HG03439 (cell line): ENCODE measurements at regions not wholly inside any gene's neighbourhood (a gene's known extent, or its start where the extent isn't known, plus 50 kb on each side); places are given as distances from the start of the nearest gene placed in this dataset.

Experiments
- ATAC-seq: cut with Tn5 transposase; IDR thresholded peaks from one replicate; pipeline ENCODE4 v1.9.1; 2021; ENCODE audit warnings: mild to moderate bottlenecking, moderate library complexity; ENCODE audit not compliant: unreplicated experiment

DNA sequence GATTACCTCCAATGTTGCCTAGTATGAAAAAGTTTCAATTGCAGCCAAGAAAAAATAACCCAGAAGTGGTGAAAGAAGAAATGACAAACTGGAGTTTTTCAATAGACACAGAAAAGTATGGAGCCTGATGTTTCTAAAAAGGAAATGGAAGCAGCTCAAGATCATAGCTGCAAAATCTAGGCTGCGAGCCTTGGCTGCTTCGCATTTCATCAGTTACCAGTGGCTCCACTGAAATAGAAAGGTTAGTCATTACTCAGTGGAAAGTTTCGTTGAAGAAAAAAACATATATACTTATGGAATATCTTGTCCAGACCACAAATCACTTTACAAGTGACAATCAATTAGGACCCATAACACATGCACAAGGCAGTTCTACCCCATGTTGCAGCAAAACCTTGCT is 206.8 kb upstream of the SOX9 start:
- ATAC-seq = no peak

DNA sequence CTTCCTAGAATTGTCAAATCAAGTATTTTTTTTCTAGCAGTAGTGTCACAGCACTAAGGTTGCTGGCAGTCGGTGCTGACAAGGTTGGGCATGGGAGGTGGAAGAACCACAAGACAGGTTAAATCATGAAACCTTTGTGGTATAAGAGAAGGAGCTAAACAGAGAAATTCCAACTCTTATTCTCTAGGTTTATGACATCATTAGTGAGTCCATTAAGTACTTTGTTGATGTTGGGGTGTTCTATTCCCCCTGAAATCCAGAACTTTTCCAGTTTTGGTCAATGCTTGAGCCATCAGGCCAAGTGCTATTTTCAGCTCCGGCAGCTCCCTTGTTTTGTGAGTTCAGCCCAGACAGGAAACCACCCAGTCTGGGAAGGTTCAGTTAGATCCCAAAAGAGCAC is 206.0 kb upstream of the SOX9 start:
- ATAC-seq = no peak

DNA sequence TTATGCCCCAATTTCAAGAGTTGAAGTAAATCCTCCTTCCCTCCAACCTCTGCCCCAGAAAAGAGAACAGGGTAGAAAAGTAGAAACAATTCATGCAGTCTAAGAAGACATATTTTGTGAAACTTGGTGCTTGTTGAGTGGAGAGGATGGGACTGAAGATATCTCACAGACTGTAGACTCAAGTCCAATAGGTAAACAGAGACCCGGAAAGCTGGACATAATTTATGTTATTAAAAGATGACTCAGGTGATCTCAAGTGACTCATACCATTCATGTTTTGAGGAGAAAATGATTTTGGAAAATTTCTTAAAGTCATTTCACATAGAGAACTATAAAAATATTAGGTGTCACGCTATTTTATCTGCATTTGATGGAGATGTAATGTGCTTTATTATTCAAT is 203.1 kb upstream of the SOX9 start:
- ATAC-seq = no peak

DNA sequence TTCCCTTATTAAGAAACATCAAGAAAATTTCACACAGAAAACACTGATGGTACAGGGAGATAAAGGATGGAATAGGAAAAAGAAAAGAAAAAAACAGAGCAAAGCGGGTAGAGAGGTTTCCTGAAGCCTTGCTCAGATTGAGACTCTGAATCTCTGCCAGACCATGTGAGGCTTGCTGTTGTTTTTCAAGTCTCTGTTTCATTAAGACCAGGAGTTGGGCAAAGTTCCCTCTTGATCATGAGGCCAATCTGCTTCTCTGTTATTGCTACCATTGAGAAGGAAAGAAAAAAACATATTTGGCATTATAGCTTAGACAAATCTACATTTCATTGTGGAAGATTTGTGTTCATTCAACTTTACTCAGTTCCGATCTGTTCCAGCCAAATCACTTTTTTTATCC is 201.6 kb upstream of the SOX9 start:
- ATAC-seq = no peak

DNA sequence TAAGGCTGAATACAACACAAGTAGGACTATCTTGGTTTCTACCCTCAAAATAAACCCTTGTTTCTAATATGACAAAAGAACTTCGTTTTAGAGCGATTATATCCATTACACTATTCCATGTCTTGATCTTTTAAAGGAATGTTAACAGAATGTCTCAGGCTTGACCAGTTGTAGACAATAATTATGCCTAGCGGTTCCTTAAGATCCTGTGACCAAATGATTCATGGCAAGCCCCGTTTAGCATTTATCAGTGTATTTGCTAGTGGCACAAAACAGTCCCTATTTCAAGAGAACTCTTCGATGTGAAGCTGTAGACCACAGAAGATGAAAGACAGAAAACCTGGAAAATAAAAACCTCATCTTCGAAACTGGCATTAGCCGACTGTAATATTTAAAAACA is 200.9 kb upstream of the SOX9 start:
- no peak for ATAC-seq

DNA sequence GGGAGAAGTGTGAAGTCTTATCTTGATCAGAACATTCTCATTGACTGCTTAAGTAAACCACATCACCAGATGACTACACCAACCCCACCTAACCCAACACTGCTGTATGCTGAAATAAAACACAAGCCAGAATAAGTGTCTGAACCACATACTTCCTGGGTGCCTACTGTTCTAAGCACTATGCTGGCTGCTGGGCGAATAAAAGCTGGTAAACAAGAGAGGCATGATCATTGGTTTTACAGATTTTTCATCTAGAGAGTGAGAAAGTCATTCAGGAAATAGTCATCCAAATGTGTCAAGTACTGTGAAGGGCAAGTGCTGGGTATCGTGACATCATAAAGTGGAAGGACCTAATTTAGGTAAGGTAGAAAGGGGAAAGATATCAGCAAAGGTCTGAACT is 199.0 kb upstream of the SOX9 start:
- no peak for ATAC-seq

DNA sequence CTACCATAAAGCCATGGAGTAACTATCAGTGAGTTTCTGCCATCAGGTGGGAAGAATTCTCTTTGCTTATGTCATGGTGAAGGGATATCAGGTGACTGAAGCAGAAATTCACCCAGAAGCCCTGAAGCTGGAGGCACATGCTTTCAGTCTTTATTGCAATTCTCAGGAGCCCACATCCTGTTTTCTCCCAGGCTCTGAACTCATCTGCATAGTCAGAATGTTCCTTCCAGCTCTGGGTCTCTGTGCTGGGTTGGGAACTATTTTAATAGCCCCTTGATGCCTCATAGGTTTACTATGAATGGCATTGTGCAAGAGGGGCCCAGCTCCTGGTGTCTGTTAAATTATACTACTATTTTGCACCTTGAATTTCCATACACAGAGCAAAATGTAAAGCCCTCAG is 198.4 kb upstream of the SOX9 start:
- ATAC-seq = no peak

DNA sequence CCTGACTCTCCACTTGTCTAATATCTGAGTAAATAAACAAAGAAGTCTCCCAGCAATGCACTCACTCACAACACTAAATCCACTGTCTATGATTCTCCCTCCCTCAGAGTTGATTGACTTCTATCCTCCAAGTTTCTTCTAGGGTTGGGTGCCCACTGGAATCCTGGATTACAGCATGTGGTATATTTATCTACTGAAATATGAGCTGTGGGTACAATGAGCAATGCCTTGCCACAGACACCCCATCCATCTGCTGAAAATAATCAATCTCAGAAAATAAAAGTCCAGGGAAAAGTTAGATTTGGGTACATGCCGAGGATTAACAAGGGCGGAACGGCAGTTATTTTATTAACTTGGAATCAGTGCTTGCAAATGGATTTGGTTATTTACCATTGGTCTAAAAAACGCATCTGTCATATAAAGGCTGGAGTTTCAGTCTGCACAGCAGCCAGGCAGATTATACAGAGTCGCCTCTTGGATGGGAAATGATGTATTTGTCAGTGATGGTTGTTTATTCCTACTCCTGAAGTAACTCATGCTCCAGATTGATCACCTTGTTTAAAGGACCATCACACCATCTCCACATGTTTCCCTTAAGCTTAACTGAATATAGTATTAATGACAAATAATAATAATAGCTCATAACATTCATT is 193.9 kb upstream of the SOX9 start:
- ATAC-seq = no peak

DNA sequence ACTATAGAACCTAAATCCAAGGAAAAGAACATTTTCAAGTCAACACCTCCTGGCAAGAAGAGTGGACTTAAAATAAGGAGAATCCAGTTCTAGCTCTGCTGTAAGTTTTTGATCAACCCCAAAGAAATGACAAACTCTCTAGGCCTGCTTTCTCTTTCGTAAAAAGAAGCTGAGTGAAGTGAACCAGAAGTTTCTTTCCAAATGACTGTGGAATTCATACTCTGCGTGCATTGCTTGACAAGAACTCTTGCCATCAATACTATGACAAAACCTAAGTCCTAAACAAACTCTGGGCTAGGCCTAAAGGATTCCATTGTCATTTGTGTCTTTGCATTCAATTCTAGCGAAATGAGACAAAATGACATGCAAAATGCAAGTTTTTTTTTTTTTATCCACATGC is 187.5 kb upstream of the SOX9 start:
- no peak for ATAC-seq

DNA sequence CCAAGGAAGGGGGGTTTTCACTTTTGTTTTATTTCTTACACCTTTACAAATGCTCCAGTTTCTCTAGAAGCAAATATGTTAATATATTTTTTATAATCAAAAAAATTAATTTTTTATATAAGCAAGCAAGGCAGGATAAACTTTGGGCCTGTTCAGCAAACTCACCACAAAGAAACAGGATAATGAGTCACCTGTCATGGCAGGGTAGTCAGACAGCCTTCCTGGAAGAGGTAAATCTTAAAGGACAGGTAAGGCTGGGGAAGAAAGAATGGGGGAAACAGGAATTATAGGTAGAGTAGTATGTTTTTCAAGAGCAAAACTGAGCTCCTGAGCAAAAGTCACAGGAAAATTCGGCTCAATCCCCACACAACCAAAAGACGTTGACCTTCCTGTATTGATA is 186.3 kb upstream of the SOX9 start:
- no peak for ATAC-seq

DNA sequence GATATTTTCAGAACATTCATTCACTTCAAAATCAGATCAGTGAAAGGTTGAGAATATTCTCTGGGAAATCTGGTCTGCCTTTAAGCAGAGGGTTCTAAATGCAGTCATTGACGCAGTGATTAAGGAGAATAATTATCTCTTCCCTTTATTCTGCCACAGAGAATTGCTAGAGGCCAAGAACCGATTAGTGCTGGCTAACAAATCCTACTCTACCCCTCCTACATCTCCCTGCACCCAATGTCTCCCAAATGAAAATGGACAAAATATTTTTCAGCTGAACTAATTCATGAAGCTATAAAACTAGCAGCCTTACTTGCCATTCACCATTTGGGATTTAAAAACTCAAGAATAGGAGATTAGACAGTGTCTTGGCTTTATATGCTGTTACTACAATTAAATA is 185.5 kb upstream of the SOX9 start:
- ATAC-seq = no peak

DNA sequence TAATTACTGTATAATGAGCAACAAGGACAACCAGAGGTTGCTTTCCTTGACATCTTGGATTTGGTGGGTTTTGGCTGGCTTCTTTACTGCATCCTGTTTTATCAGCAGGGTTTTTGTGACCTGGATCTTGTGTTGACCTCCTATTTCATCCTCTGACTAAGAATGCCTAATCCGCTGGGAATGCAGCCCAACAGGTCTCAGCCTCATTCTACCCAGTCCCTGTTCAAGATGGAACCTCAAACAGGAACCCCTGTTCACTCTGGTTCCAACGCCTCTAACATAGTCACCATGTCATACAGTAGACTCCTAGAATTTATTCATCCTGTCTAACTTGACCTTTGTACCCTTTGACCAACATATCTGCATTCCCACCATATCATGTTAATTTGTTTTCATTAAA is 183.8 kb upstream of the SOX9 start:
- ATAC-seq = no peak

DNA sequence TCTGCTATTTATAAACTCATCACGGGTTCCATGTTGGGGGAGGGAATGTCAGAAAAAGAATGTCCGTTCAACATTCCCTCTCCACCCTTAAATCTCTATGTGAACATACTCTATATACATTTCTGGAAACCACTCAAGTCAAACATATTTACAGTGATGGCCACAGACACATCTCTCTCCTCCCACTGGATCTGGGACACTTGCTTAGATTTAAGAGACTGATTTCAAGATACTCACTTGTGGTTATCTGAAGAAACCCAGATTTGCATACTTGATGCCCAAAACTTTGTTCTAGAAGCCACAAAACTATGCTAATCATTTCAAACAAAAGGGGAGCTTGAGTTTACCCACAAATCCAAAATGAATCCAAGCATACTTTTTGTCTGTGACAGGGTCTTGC is 182.9 kb upstream of the SOX9 start:
- no peak for ATAC-seq

DNA sequence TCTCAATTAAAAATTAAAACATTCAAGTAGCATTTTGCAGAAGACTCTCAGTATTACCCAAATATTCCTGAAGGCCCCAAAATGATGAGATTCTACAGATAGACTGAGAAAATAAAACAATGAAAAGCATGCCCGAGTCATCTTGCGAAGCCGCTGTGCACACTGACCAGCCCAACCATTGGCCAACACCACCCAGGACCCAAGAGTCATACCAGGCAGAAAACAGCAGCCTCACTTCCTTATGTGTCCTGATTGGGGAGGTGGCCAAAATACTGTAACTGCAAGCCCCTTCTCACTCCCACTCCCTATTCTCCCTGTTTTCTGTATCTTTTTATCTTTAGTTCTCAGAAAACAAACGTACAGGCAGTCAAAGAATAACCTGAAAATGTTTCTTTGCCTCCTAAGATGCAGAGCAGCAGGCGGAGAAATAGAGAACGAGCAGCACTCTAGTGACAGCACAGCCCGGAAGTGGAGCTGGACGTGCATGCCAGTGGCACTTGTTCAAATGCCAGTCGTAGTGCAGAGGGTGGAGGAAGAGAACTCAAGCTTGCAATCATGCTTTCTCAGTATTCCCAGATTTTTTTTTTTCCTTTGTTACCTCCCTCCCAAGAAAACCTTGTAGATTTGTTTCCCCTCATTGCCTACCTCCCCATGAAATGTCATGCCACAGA is 182.3 kb upstream of the SOX9 start:
- ATAC-seq = no peak

DNA sequence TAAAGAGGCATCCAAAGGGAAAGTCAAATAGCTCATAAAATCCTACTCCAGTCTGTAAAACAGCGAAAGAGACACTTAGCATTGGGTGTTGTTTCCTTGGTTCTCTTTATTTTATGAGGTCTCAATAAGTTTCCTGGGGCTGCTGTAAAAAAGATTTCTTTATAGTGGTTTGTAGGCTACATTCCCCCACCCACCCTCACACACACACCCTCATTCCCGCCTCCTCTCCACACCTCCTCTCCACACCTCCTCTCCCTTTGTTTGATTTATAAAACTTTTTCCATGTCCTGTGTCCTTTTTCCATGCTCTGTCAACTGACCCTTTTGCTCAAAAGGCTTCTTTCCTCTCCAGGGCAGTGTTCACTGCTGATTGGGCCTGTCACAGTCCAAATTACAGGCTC is 178.9 kb upstream of the SOX9 start:
- ATAC-seq = no peak

DNA sequence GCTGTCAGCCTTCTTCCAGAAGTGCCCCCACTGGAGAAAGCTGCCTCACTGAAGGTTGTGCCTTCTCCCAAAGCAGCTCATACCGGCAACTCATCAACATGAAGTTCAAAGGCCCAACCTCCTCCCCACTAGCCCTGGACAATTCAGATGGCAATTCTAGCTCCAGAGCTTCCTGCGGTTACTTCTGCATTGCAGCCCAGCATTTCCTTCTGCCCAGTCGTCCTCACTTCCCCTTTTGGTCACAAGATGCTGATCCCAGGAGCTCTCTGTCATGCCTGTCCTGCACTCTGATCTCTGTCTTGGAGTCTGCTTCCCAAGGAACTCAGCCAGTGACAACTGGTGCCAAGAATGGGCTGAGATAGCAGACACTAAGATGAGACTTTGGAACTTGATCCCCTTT is 178.2 kb upstream of the SOX9 start:
- ATAC-seq = no peak

DNA sequence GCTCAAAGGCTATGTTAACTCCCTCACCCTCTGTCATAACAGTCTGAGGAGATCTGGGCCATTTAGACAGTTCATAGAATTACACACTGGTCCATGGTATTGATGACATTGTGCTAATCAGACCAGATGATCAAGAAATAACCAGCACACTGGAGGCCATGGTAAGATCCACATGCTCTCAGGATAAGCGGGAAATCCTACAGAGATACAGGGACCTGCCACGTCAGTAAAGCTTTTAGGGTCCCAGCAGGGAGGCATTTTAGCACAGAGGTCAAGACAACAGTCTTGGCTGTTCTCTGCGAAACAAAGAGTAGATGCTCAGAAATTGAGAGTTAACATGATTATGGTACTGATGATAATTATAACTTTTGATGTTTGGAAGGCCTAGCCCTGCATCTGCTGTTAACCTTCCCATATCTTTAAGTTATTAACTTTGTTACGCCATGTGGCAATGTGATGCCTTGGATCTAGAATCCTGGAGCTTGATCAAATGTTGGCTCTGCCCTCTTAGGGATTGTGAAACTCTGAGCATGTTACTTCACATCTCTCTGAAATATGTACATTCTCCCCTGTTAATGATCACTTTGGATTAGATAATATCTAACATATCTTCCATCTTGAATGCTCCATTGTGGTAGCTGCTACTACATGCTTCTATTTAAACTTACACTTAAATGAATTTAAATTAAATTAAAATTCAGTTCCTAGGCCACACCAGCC is 172.0 kb upstream of the SOX9 start:
- no peak for ATAC-seq

DNA sequence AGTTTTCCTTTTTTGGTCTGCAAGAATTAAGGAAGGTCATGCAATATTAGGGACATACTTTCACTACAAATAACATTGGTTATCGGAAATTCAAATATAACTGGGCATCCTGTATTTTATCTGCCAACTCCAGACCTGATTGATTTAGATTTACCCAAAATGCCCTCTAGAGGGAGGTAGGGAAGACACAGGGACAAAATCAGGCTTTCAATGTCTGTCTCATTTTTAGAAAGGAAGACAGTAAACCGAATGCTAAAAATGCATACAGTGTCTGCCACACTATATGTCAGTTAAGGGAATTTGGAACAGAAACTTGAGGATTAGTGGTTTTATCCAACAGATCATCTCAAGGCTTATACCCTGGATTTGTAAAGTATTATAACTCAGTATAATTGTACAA is 161.7 kb upstream of the SOX9 start:
- no peak for ATAC-seq

DNA sequence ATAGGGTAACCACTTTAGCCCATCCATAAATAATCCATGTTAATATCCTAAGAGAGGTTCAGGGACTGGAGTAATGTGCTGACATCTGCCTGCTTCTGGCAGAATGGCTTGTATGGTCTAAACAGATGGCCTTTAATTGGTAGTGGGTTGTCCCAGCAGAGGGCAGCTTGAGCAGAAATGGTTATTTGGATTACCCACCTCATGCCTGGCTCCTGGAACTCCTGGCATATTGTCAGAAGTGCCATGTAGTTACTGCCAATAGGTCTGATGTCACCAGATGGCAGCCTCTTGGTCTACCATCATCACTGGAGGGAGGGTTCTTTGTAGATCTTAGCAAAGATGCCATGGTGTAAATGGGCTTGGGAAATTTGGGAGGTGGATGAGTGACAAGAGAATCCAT is 157.5 kb upstream of the SOX9 start:
- no peak for ATAC-seq

DNA sequence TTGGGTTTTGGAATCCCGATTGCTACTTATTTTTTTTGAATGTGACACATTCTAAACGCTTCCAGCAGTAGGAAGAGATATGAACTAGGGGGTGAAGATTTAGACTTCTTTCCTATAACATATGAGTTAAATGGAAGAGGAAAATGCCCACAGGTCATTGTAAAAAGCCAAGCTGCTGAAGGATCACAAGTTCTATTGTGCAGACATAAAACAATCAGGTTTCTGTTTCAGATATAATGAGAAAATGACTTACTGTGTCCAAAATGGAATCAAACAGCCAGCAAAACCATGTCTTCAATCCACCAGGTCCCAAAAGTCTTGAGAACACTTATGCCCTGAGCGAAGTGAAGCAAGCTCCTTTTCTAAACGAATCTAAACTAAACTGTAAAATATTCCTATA is 157.0 kb upstream of the SOX9 start:
- no peak for ATAC-seq

DNA sequence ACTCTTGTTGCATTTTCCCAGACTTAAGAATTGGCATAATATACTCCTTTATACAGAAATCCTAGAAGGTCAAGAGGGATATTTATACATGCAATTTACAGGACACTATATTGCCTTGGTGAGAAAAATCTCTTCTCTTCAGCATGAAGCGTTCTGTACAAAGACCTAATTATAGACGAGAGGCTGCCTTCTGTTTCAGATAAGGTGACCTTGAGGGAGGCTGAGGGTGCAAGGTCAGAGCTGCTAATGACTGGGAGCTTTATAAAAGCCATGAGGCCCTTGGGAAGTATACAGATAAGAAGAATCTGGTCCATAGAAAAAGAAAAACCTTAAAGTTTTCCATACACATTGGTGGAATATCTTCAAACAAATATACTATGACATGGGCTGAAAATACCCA is 156.3 kb upstream of the SOX9 start:
- no peak for ATAC-seq

DNA sequence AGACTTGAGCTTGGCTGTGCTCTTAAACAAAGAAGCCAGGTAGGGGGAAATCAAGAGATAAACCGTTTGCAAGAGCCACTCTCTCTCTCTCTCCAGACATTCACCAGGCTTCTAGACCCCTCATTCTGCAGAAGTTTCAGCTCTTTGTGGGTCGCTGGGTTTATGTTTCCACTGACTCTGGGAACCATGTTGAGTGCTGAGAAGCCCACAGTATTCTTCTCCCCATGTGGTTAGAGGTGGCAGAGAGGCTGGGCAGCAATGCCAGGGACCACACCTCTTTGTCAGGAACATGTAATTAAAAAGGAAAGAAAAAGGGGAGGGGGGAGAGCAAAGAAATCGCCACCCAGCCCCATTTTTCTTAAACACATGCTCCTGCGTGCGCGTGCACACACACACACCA is 154.8 kb upstream of the SOX9 start:
- no peak for ATAC-seq
